PC-3 (cell line): ENCODE measurements at regions not wholly inside any gene's neighbourhood (a gene's known extent, or its start where the extent isn't known, plus 50 kb on each side); places are given as distances from the start of the nearest gene placed in this dataset.

Experiments
- CTCF ChIP-seq: fragments of 300-600 bp; sonication (generic); conservative IDR thresholded peaks from 2 replicates; pipeline ENCODE4 v1.5.1; 2017; ENCODE audit warnings: antibody characterized with exemption, low read depth, mild to moderate bottlenecking, low read length
- EZH2 ChIP-seq: fragments of 300-600 bp; sonication (generic); IDR thresholded peaks from one replicate; pipeline ENCODE4 v1.6.1; 2017; ENCODE audit warnings: antibody characterized with exemption, mild to moderate bottlenecking, low read length; ENCODE audit not compliant: unreplicated experiment

GRCh38 chr12:85669911-85670310, 166.3 kb downstream of the RASSF9 start:
- no peak for TF ChIP-seq CTCF
- no peak for TF ChIP-seq EZH2
